NCI-H524 treated with DMSO at 0.1 percent for 48 hours (cell line): ENCODE measurements at regions not wholly inside any gene's neighbourhood (a gene's known extent, or its start where the extent isn't known, plus 50 kb on each side); places are given as distances from the start of the nearest gene placed in this dataset.

ENCODE experiments used
- DNase-seq: peaks from one replicate; lab custom pipeline; 2025; lab: John Stamatoyannopoulos, UW

DNA sequence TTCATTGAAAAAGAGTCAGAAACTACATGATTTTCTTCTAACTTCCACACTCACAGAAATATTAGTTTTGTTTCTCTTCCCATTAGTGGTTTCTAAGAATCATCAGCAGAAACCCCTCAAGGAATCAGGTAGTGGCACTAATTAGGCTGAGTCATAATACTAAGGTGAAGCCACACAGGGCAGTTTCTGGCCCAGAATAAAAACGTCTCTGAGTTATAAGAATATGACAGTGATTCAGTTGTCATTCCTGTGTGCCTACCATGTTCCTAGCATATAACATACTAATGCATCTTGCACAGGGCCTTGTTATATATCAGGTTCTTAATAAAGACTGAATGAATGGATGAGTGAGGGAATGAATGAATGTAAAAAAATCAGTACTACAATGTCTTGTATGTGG lies 206.0 kb upstream of the PLEKHG7 start:
- DNase-seq = no peak

DNA sequence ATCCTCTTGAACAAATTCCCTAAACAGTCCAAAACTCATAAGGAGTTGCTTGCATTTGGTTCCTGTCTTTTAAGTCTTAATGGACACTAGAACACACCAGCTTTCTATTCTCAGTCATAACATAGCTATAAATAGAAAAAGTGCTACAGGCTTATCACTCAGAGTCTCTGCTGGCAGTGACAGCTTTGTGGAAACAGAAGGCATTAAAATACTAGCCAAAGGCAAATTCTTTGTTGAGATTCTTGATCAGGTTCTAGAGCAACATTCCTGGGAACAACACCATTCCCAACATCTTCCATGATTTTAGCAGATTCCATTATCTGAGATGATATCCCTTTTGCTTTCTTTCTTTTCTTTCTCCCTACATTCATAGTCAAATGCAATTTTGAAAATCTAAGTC lies 207.7 kb upstream of the PLEKHG7 start:
- no peak for DNase-seq

DNA sequence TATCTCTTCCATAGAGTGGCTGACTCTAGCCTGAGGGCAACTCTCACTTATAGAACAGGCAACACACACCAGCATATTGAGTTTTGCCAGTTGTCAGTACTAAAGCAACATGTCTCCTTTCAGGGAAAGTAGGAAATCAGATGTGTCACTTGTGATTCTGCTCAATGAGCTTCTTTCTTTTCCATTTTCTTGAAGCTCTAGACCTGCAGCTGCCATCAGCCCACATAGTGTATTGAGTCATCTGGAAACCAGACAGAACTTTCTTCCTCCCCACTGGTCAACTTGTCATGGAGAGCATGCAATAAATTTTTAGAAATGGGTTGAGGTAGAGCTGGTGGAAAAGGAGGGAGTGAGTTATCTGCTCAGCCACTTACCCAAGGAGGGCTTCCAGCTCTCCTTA lies 209.0 kb upstream of the PLEKHG7 start:
- no peak for DNase-seq

DNA sequence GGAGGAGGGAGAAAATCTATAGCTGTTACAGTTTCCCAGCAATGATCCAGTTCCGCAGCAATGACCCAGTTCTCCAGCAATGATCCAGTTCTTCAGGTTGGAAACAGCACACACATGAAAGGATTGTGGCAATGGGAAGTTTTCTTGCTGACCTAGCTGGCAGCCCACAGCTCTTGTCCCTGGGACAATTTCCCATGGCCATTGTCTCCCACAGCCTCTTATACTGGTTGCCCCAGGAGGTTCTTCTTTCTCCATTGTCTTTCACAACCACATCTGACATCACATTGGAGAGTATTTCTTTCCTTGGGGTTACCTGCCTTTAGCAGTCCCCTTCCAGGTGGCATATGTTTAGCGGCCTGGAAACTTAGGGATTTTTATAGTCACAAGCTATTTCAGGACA lies 209.8 kb upstream of the PLEKHG7 start:
- no peak for DNase-seq

DNA sequence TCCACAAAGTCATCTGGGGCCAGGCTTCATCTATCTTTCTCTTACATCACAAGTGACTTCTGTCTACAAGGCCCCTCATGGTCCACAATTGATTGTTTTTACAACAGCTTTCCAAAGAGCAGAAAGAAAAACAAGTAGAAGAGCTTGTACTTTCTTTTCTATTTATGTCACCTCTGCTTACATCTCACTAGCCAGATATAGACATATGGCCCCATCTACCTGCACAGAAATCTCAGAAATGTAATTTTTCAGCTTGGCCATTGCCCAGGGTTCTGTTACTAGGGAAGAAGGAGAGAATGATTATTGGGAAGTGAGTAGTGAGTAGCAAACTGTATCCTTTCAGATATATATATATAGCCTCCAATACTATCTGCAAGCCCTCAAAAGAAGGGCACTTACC lies 210.5 kb upstream of the PLEKHG7 start:
- no peak for DNase-seq

DNA sequence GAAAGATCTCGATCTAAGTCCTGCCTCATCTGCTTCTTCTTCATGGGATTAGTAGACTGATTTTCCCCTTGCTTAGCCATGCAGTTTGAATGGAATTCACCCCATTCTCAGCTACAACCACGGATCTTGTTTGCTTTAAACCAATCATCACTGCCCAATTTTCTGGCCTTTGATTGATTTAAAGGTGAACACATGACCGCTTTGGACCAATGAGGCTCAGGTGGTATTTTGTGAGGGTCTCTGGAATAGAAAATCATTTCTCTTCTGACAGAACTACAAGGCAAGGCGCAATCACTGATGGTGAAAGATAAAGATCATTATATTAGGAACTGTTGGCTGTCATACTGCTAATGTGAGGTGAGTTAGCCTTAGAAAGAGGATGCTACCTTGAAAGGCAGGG lies 213.0 kb upstream of the PLEKHG7 start:
- no peak for DNase-seq

DNA sequence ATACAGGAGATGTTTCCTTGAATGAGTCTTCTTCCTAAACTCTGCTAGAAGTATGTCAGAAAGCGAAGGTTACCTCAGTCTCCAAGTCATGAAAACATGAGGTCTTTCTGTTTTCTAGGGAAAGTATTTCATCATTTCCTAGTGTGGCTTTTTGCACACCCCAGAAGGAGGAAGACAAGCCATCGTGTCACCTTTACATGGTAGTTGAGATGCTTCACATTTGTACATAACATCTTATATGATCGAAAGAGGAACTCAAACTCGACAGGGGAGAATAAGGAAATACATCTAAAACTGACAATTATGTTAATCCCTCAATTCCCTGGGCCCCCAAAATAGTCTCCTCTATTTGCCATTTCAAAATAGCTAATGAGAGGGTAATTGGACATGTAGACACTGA lies 214.1 kb upstream of the PLEKHG7 start:
- no peak for DNase-seq

DNA sequence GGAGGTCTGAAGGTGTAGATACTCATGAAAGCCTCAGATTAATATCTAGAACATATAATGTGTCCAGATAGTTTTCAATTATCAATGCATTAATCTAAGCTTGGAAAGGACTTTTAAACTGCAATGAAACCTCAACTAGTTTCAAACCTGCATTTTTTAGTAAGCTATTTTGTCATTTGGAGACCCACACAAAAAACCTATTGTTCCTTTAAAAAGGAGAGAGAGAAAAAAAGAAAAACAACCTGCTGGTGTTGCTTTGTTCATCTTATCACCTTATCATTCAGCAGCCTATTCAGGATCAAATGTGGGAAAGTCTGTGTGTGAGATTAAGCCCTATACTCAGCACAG lies 215.7 kb upstream of the PLEKHG7 start:
- DNase-seq = no peak

DNA sequence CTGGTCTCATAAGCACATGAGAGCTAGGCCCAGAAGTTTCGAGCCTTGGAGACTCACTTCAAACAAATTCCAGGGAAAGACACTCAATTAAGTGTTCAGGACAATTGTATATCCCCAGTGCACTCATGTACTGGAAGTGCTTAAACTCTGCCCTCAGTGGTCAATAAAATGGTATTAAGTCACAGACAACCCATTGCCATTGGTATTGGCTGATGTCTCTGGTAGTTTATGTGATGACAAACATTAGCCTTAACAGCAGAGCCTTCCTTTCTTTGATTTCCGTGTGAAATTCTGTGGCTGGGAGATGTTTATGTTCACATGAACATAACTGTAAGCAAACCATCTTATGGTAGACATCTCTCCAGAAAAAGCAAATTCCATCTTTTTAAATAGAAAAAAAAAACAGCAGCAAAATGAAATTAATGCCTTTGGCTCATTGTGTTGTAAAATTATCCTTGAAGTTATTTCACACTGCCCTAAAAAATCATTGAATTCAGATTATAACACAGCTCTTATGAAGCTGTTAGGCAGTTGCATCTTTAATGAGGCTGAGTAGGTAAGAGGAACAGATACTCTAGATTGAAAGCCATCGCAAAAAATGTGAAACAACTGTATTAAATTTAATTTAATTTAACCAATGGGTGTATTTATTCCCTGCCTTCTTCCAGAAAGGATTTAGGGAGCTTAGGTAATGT lies 216.2 kb upstream of the PLEKHG7 start:
- no peak for DNase-seq

DNA sequence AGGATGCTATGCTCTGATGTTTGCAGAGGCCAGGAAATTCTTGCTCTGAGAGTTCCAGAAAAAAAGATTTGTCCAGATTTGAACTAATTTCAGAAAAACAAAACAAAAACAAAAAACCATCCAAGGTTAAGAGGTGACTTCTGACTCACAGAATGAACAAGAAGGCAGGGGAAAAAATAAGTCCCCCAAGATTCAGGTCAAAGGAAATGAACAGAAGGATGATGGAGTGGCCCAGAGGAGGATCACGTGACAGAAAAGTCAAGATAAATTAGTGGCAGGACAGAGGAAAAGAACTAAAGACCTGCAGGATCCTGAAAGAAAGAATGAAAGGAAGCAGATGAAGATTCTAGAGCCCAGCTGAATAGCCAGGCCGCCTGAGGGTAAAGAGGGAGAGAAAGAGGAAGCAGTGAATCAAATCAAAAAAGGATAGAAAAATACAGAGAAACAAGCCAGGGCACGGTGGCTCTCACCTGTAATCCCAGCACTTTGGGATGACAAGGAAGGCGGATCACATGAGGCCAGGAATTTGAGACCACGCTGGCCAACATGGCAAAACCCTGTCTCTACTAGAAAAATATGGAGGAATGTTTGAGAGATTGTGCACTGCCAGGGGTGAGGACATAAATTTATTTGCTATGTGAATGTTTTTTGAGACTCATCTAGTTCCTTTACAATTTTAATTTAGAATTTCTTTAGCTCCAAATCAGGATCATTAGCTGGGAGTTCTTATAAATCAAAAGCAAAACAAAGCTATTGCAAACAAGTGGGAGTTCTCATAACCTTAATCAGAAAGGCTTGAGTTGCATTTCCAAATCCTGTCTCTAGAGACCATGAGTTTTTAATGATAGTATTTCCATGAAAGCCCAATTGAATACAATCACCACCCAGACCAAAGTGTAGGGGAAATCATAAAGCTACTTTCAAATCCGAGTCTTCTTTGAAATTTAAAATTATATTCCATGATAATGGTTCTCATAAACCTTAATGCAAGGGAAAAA lies 217.1 kb upstream of the PLEKHG7 start:
- DNase-seq = no peak

DNA sequence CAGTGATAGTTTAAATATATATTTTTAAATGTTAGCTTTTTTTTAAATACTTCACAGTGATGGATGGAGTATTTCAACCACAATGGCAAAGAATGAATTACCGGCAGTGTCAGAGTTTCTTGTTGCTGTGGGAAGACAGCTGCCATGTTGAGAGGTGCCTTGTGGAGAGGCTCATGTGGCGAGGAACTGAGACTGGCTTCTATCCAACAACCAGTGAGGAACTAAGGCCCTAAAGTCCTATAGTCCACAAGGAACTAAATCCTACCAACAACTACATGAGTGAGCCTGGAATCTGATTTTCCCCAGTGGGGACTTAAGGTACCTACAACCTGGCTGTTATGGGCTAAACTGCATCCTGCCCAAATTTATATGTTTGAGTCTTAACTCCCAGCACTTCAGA lies 220.2 kb upstream of the PLEKHG7 start:
- DNase-seq = no peak

DNA sequence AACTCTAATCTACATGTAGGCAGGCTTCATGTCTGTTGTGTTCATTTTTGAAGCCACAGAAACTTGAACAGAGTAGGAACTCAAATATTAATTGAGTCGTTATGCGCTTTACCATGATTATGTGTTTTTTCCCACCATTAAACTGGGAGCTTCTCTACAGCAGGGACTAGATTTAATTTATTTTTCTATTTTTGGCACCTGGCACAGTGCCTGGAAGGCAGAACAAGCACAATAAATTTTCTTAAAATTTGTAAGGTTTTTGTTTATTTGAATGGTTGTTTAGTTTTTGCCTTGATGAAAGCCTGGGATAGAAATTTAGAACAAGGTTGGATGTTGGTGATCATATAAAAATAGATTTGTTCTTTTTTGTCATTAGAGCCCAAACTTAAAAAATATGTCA lies 221.7 kb upstream of the PLEKHG7 start:
- DNase-seq = no peak

DNA sequence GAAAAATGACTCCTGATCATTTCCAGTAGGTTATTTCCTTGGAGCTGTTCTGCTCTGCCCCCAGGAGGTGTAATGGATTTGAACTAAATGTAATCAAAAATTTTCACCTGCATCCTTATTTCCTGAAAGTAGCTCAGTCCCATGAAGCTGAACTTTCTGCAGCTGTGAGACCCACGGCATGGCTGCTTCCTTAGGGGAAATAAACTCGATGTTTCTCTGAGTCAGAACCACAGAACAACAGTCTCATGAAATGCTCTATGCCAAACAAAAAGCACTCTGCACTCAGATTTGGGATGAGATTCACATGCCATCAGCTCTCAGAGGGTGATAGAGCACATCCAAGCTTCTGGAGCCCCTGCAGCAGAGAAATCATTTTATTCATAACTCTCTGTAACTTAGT lies 224.1 kb upstream of the PLEKHG7 start:
- DNase-seq = no peak

DNA sequence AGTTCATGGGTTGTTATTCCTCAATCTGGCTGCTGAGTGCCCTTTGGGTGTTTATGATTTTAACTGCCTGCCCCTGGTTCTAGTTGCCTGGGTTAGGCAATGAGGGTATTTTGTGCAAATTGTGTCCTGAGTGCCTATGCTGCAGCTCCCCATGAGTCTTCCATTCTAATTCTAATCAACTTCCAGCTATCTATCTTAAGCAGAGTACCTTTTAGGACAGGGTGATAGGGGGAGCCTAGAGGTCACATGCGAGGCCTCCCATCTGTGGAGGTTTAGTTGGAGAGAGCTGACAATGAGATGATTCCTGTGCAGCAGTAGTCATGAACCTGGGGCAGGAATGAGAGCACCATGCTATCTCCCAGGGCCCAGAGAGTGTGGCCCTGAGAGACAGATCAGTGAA lies 225.9 kb upstream of the PLEKHG7 start:
- DNase-seq = no peak

DNA sequence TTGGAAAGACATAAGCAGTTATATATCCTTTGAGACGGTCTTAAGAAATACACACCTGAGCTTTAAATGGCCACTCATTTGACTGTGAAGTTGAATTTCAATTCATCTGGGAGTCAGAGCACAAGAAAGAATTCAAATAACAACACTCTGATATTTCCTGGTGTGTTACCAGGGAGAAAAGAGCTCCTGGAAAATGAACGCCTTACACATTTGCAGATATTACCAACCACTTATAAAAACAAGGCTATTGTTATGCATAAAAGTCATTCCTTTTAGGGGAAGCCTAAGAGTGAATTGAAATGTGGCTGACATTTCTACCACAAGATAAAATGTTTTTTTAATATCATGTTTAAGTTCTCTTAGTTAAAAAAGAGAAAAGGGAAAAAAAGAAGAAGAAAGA lies 229.2 kb upstream of the PLEKHG7 start:
- no peak for DNase-seq

DNA sequence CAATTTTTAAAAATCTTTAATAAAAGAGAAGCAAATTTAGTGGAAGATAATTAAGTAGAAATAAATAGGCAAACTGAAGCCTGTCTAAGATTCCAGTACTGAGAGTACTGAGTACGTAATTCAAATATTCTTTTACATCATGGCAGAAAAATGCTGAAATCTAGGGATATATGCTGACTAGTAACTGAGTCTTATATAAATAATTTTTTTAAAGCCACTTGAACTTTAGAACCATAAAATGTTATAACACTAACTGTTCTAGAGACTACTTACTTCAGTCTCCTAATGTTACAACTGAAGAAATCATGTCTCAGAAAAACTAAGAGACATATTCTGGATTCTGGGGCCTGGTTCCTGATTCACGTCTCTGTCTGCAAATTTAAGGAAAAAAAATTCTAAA lies 230.6 kb upstream of the PLEKHG7 start:
- DNase-seq = no peak

DNA sequence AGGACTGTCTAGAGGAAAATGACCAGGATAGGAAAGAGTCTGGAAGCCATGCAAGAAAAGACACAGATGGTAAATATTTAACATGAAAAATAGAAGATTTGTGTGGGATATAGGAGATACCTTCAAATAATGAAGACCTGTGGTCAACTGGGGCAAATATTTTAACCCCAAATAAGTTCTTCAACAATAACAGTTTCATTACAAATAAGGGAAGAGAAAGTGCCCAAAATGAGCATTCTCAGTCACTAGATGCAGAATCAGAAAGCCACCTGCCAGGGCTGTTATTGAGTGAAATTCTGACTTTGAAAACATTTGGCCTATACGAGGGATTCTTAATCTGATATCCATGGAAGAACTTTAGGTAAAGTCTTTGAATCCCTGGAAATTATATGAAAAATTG lies 231.2 kb upstream of the PLEKHG7 start:
- no peak for DNase-seq

DNA sequence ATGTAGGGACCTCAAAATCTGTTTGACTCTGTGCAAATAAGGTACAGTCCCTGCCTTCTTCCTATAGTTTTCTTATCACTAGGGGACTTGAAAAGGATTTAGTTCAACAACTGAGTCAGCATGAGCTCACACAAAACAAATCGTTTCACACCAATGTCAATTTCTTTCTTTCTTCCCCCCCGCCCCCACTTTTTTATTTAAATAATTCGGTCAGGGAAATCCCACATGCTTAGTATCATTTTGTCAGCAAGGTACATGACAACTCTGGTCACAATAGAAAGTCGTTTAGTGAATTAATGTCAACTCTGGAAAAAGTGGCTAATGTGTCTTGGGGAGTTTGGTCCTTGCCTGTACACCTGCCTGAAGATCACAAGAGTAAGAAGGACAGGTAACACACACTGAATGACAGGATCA lies 232.2 kb upstream of the PLEKHG7 start:
- no peak for DNase-seq

DNA sequence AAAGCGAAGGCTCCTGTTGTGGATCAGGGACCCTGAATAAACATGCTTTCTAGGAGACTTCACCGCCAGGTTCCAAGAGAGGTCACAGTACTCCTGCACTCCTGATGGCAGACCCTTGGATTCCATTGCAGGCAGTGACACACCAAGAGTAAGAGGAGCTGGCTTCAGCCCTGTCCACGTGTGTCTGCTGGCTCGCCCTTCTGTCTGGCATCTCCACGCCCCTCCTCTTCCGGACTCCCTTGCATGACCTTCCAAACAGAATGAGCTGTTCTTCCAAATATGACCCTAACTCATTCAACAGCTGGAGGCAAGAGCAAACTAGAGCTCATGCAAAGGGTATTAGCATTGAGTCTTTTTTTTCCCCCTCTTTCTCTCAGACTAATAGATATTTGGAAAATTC lies 233.0 kb upstream of the PLEKHG7 start:
- no peak for DNase-seq

DNA sequence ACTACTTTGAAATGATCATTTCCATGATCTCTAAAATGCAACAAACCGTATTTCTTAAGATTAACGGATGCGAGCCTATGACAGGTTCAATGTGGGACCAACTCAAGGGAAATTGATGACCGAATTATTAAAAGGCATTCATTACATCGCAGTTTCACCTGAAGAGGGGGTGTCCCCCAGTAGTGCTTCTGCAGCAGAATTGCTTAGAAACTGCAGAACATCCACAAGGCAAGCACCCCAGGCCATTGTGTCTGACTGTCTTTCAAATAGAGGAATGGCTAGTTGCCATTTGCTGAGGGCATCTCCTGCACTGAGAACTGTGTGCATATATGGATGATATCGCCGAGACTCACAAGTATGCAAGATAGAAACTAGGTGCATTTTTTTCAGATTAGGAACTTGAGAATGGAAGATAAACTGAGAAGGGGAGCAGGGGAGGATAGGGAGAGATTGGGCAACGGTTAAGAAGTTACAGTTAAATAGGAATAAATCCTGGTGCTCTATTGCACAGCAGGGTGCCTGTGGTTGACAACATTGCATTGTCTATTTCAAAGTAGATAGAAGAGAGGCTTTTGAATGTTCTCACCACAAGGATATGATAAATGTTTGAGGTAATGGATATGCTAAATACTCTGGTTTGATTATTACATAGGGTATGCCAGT lies 234.3 kb upstream of the PLEKHG7 start:
- DNase-seq = no peak

DNA sequence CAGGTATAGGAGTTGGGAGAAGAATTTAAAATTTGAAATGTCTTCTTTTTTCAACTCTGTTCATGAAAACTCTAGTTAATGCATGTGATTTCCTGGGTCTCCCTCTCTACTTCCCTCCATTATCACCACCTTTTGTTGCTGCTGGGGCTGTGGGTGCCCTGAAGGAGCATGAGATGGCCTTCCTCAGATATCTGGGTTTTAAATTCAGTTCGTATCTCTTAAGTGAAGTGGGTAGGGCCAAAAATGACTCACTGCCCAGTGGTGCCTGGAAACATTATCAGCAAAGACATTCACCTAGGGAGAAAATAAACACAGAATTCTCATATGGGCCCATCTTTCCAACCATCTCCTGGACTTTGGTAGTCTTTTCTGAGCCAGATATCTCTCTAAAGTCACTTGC lies 234.9 kb upstream of the PLEKHG7 start:
- DNase-seq = no peak

DNA sequence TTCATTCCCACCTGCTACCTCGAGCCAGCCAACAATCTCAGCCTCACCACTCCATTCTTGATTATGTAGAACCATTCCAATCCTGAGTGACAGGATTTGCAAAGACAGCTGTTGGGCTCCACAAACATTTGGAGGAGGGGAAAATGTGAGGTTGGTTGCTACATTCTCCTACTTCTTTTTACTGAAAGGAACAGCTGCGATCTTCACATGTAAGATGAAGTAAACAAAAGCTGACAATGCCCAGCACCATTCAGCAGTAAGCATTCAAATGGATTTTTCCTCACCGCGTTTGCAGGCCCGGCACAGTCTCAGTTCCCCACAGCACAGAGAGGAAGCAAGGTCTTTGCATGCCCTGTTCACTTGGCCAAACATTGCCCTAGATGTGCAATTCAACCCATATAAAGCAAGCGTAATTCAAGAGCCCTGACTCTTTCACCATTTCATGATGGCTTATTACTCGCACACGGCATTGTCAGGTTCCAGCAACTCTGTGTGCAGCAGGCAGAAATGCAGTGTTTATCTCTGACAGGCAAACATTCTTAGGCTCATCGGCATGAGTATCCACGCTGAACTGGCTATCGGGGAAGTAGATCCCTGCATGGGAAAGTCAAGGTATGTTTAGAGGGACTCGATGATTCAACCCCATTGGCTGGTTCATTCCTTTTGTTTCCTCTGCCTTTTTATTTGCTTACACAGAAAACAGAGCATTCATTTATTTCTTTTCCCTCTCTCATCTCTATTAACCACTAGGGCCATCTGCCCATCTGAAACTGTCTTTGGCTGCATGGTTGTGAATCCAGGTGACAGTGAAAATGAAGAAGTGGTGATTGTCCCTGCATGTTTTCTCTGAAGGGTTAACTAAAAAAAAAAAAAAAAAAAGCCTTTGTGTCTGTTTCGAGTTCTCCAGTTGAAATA lies 236.1 kb upstream of the PLEKHG7 start:
- DNase-seq = peak; percentile 57
